HepG2 (cell line): ENCODE measurements at regions not wholly inside any gene's neighbourhood (a gene's known extent, or its start where the extent isn't known, plus 50 kb on each side); places are given as distances from the start of the nearest gene placed in this dataset.
A peak's percentile ranks its signal among the peaks of the same experiment; 100 is the strongest.

Experiments
- ATAC-seq: fragments of 200-7000 bp; cut with Tn5 transposase; 3 replicates; pipeline ENCODE4 v1.9.1; 2020; ENCODE audit warnings: mild to moderate bottlenecking, moderate library complexity
- BruUV-seq: library from RNA; stranded (reverse); fragments of 400-500 nt; replicated peaks from 2 replicates; lab custom pipeline; 2021; lab: Mats Ljungman, UMichigan
- CTCF ChIA-PET: fragments of 300-600 bp; formaldehyde crosslinking; extraction: SDS; loops from one replicate; lab custom pipeline; 2021; ENCODE audit warnings: low total read pairs, inconsistent platforms, low intra/inter-chr PET ratio; lab: Yijun Ruan, JAX
- POLR2A ChIA-PET: fragments of 350-600 bp; sonication (Branson Sonifier 250); formaldehyde crosslinking; loops from one replicate; lab custom pipeline; 2020; ENCODE audit warnings: antibody characterized with exemption, inconsistent platforms; lab: Yijun Ruan, JAX
- DNase-seq: peaks from one replicate; pipeline ENCODE4 v3.0.0-alpha.2; 2015; ENCODE audit warnings: low spot score
- FAIRE-seq: peaks from 3 replicates; lab custom pipeline; 2011; peaks lifted over from hg19 to GRCh38; lab: Jason Lieb, UNC
- H2AFZ ChIP-seq: one replicate; pipeline ENCODE4 v1.6.1; 2011; ENCODE audit warnings: low read length, inconsistent platforms
- H3K27ac ChIP-seq: fragments of 300-600 bp; 3 replicates; pipeline ENCODE4 v1.8.0; 2011; ENCODE audit warnings: mixed run types, mild to moderate bottlenecking, mixed read lengths, low read length, inconsistent platforms; ENCODE audit not compliant: insufficient read depth; ENCODE audit errors: extremely low read length
- H3K27me3 ChIP-seq, 2 experiments: fragments of 200-600 bp in 1 of 2; 2 replicates in 1 of 2; 3 replicates in 1 of 2; pipeline versions ENCODE4 v1.6.0 to v1.8.0; 2011; ENCODE audit warnings: low read length in 2 of 2, mild to moderate bottlenecking in 2 of 2, moderate library complexity in 2 of 2, inconsistent platforms in 1 of 2; ENCODE audit not compliant: insufficient read depth in 2 of 2, control insufficient read depth in 1 of 2
- H3K36me3 ChIP-seq, 2 experiments: fragments of 200-600 bp in 1 of 2; replicated peaks in 1 of 2; 2 replicates in 1 of 2; 3 replicates in 1 of 2; pipeline versions ENCODE4 v1.5.1 to v1.8.0; 2011; ENCODE audit warnings: low read length in 2 of 2, inconsistent platforms in 1 of 2; ENCODE audit not compliant: insufficient read depth in 2 of 2, control insufficient read depth in 1 of 2
- H3K4me1 ChIP-seq: 2 replicates; pipeline ENCODE4 v1.5.1; 2012; ENCODE audit warnings: low read length, inconsistent platforms; ENCODE audit not compliant: insufficient read depth
- H3K4me2 ChIP-seq: 2 replicates; pipeline ENCODE4 v1.6.0; 2011; ENCODE audit warnings: low read depth, low read length, inconsistent platforms
- H3K4me3 ChIP-seq, 3 experiments: fragments of 200-600 bp in 1 of 3; sonication (generic), shearing (Covaris generic) in 1 of 3; replicated peaks in 1 of 3; 2 replicates each; pipeline ENCODE4 v1.5.1; 2011 to 2016; ENCODE audit warnings: low read length in 3 of 3, inconsistent platforms in 2 of 3, low read depth in 2 of 3, mild to moderate bottlenecking in 2 of 3, control low read depth in 1 of 3, mixed read lengths in 1 of 3; ENCODE audit not compliant: insufficient read depth in 1 of 3
- H3K79me2 ChIP-seq: one replicate; pipeline ENCODE4 v1.6.1; 2011; ENCODE audit warnings: low read length, inconsistent platforms; ENCODE audit not compliant: insufficient read depth
- H3K9ac ChIP-seq: 2 replicates; pipeline ENCODE4 v1.6.0; 2011; ENCODE audit warnings: mild to moderate bottlenecking, low read depth, low read length, inconsistent platforms; ENCODE audit not compliant: insufficient read depth
- H3K9me3 ChIP-seq: 2 replicates; pipeline ENCODE4 v1.5.1; 2012; ENCODE audit warnings: mild to moderate bottlenecking, low read length
- H4K20me1 ChIP-seq: 2 replicates; pipeline ENCODE4 v1.6.0; 2011; ENCODE audit warnings: inconsistent platforms, mild to moderate bottlenecking, low read length, moderate library complexity; ENCODE audit not compliant: insufficient read depth
- ELF3 ChIP-seq: IDR thresholded peaks from 2 replicates; pipeline ENCODE4 v1.6.1; 2016; ENCODE audit warnings: missing genetic modification reagents, missing compliant biosample characterization
- EP300 ChIP-seq, 3 experiments: sonication (generic) in 1 of 3; formaldehyde crosslinking in 1 of 3; IDR thresholded peaks; 2 replicates each; pipeline versions ENCODE4 v1.5.1 to v1.6.1; 2011 to 2020; ENCODE audit warnings: low read depth in 2 of 3, low read length in 2 of 3, borderline replicate concordance in 1 of 3, improper control_type of control experiment in 1 of 3, mild to moderate bottlenecking in 1 of 3, missing genetic modification reagents in 1 of 3, moderate library complexity in 1 of 3
- IKZF1 ChIP-seq: fragments of 450-650 bp; IDR thresholded peaks from 2 replicates; pipeline ENCODE4 v1.7.1; 2016
- NONO ChIP-seq, 2 experiments: fragments of 450-650 bp in 1 of 2; sonication (generic) in 1 of 2; formaldehyde crosslinking in 1 of 2; IDR thresholded peaks in 1 of 2; conservative IDR thresholded peaks in 1 of 2; 2 replicates each; pipeline versions ENCODE4 v1.6.1 to v1.8.0; 2017 to 2022; ENCODE audit warnings: mild to moderate bottlenecking in 1 of 2, missing genetic modification reagents in 1 of 2, moderate library complexity in 1 of 2
- PHF21A ChIP-seq: sonication (generic); formaldehyde crosslinking; IDR thresholded peaks from 2 replicates; pipeline ENCODE4 v1.5.0; 2020; ENCODE audit warnings: mild to moderate bottlenecking, missing genetic modification reagents
- PRMT3 ChIP-seq: sonication (generic); formaldehyde crosslinking; IDR thresholded peaks from 2 replicates; pipeline ENCODE4 v1.8.1; 2022; ENCODE audit warnings: low read depth, mild to moderate bottlenecking, moderate library complexity, missing genetic modification reagents, borderline replicate concordance
- RBM39 ChIP-seq: fragments of 200-400 bp; formaldehyde crosslinking; IDR thresholded peaks from one replicate; pipeline ENCODE4 v1.6.1; 2018; ENCODE audit warnings: antibody characterized with exemption, mild to moderate bottlenecking, low read depth, low read length; ENCODE audit not compliant: poor library complexity, severe bottlenecking
- XBP1 ChIP-seq: sonication (generic); formaldehyde crosslinking; IDR thresholded peaks from 2 replicates; pipeline ENCODE4 v1.5.0; 2020; ENCODE audit warnings: missing genetic modification reagents
- YY1 ChIP-seq: IDR thresholded peaks from 2 replicates; pipeline ENCODE4 v1.6.1; 2011; ENCODE audit warnings: low read length, low read depth, moderate library complexity, mild to moderate bottlenecking; ENCODE audit not compliant: insufficient read depth, insufficient replicate concordance
- ZBTB42 ChIP-seq: sonication (generic); formaldehyde crosslinking; IDR thresholded peaks from 2 replicates; pipeline ENCODE4 v1.5.0; 2020; ENCODE audit warnings: mild to moderate bottlenecking, missing genetic modification reagents
- ZFP1 ChIP-seq: IDR thresholded peaks from 2 replicates; pipeline ENCODE4 v1.6.1; 2016
- ZNF737 ChIP-seq: sonication (generic); formaldehyde crosslinking; IDR thresholded peaks from 2 replicates; pipeline ENCODE4 v1.5.0; 2020; ENCODE audit warnings: missing genetic modification reagents, mild to moderate bottlenecking, borderline replicate concordance
- WGBS: methylation state at CpG from one replicate; pipeline ENCODE4 v1.1.6; 2017; ENCODE audit warnings: low lambda C conversion rate; 5-methylcytosine and 5-hydroxymethylcytosine counted together
- in situ Hi-C: cut with HindIII; loops from 2 replicates; pipeline ENCODE4 v1.10.0; 2017; ENCODE audit warnings: low pct_unique_long_range_greater_than_20kb; ENCODE audit not compliant: extremely low pct_ligation_motif_present
- intact Hi-C: fragments of 100-400 bp; cut with micrococcal nuclease; formaldehyde crosslinking; loops from one replicate; pipeline ENCODE4 v1.10.0; 2022; ENCODE audit not compliant: unreplicated experiment
- TF ChIP-seq, protein P1 (sequence below): sonication (generic); formaldehyde crosslinking; IDR thresholded peaks from 2 replicates; pipeline ENCODE4 v1.5.1; 2020; ENCODE audit warnings: mild to moderate bottlenecking, moderate library complexity, missing genetic modification reagents
- TF ChIP-seq, protein P2 (sequence below): sonication (generic); formaldehyde crosslinking; IDR thresholded peaks from 2 replicates; pipeline ENCODE4 v1.4.0; 2020; ENCODE audit warnings: mild to moderate bottlenecking, missing genetic modification reagents

DNA sequence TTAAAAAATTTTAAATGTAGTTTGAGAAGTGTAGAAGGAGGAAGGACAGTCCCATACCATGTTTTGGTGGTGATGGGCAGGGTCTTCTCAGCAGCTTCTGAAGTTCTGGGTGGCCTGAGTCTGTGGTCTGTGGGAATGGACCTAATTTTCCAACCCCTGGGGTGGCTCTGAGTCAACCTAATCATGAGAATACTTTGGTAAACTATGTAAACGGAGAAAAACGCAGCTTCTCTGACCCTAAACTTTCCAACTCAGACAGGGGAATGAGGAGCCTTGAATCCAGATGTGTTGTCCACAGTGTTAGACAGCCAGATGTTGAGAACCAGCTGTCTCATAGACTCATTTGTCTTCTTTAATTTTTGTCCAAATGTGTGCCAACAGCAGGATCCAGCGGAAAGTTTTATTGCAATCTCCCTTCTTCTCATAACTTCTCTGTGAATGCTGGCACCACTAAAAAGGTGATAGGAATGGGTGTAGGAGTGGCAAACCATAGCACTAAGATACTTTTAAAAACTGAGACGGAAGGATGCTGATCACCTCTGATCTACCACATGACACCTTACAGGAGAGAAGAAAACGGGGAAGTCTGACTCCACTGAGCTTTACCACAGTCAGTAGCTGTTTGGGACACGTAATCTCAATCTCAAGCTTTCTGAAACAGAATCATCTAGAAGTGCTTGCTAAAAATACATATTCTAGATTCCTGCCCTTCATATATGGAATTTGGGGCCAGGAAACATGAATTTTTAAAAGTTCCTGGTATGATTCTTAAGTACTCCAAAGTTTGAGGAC is 90.5 kb upstream of the PHYHIPL start:
- intact Hi-C loops = no loop called here
- H3K36me3 ChIP-seq = no peaks in the 10 kb centered on the region
- H3K79me2 ChIP-seq = no peaks in the 10 kb centered on the region
- in situ Hi-C loops = no loop called here
- no TSS peak for BruUV-seq
- WGBS = 98% methylated on average over 5 of the region's 6 CpGs
- no peak overlapping the region for H3K9ac ChIP-seq
- DNase-seq = no peak
- H3K4me2 ChIP-seq = no peak overlapping the region
- H4K20me1 ChIP-seq = no peaks in the 10 kb centered on the region
- H3K4me3 ChIP-seq = no peak overlapping the region
- peaks cover 12% of the 10 kb centered on the region; the same call in 1 of the 2 replicates for H3K4me1 ChIP-seq
- no peak overlapping the region for H3K27ac ChIP-seq
- ChIA-PET POLR2A (interaction anchor here (1.0 kb wide), 1 partner anchor 8 kb away, joined by 3 read pairs; no protein-coding TSS in a partner anchor), CTCF (no interaction called here)
- no peak for FAIRE-seq
- no peaks in the 10 kb centered on the region for H3K9me3 ChIP-seq
- no peaks in the 10 kb centered on the region for H3K27me3 ChIP-seq
- no peak for ATAC-seq
- peak overlapping the region; percentile 34 for H2AFZ ChIP-seq
- TF ChIP-seq RBM39 = no peak
- TF ChIP-seq NONO (IDR thresholded peaks at IDR 0.05) = no peak
- TF ChIP-seq NONO (CRISPR knock-in tag; conservative IDR thresholded peaks at IDR 0.05) = no peak
- no peak for TF ChIP-seq YY1
- TF ChIP-seq ZNF737 (CRISPR knock-in tag) = no peak
- no peak for TF ChIP-seq EP300 (IDR thresholded peaks at IDR 0.05; ENCODE audit: low read depth in 2 of 2, low read length in 2 of 2)
- TF ChIP-seq EP300 (CRISPR knock-in tag; IDR thresholded peaks at IDR 0.05; ENCODE audit: borderline replicate concordance) = no peak
- TF ChIP-seq, protein P1, sequence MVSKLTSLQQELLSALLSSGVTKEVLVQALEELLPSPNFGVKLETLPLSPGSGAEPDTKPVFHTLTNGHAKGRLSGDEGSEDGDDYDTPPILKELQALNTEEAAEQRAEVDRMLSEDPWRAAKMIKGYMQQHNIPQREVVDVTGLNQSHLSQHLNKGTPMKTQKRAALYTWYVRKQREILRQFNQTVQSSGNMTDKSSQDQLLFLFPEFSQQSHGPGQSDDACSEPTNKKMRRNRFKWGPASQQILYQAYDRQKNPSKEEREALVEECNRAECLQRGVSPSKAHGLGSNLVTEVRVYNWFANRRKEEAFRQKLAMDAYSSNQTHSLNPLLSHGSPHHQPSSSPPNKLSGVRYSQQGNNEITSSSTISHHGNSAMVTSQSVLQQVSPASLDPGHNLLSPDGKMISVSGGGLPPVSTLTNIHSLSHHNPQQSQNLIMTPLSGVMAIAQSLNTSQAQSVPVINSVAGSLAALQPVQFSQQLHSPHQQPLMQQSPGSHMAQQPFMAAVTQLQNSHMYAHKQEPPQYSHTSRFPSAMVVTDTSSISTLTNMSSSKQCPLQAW (CRISPR knock-in tag) = no peak
- TF ChIP-seq ZFP1 (CRISPR knock-in tag) = no peak
- TF ChIP-seq ELF3 (CRISPR knock-in tag) = no peak
- no peak for TF ChIP-seq PHF21A (CRISPR knock-in tag)
- TF ChIP-seq XBP1 (CRISPR knock-in tag) = no peak
- TF ChIP-seq, protein P2, sequence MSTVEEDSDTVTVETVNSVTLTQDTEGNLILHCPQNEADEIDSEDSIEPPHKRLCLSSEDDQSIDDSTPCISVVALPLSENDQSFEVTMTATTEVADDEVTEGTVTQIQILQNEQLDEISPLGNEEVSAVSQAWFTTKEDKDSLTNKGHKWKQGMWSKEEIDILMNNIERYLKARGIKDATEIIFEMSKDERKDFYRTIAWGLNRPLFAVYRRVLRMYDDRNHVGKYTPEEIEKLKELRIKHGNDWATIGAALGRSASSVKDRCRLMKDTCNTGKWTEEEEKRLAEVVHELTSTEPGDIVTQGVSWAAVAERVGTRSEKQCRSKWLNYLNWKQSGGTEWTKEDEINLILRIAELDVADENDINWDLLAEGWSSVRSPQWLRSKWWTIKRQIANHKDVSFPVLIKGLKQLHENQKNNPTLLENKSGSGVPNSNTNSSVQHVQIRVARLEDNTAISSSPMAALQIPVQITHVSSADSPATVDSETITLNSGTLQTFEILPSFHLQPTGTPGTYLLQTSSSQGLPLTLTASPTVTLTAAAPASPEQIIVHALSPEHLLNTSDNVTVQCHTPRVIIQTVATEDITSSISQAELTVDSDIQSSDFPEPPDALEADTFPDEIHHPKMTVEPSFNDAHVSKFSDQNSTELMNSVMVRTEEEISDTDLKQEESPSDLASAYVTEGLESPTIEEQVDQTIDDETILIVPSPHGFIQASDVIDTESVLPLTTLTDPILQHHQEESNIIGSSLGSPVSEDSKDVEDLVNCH (CRISPR knock-in tag) = no peak
- no peak for TF ChIP-seq PRMT3
- no peak for TF ChIP-seq IKZF1
- TF ChIP-seq ZBTB42 = no peak
